ENCODE measurements at regions not wholly inside any gene's neighbourhood (a gene's known extent, or its start where the extent isn't known, plus 50 kb on each side); places are given as distances from the start of the nearest gene placed in this dataset.

GRCh38 chr4:174157106-174157607 is 126.3 kb downstream of the FBXO8 start:
- TF ChIP-seq, protein P1, sequence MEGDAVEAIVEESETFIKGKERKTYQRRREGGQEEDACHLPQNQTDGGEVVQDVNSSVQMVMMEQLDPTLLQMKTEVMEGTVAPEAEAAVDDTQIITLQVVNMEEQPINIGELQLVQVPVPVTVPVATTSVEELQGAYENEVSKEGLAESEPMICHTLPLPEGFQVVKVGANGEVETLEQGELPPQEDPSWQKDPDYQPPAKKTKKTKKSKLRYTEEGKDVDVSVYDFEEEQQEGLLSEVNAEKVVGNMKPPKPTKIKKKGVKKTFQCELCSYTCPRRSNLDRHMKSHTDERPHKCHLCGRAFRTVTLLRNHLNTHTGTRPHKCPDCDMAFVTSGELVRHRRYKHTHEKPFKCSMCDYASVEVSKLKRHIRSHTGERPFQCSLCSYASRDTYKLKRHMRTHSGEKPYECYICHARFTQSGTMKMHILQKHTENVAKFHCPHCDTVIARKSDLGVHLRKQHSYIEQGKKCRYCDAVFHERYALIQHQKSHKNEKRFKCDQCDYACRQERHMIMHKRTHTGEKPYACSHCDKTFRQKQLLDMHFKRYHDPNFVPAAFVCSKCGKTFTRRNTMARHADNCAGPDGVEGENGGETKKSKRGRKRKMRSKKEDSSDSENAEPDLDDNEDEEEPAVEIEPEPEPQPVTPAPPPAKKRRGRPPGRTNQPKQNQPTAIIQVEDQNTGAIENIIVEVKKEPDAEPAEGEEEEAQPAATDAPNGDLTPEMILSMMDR (conservative IDR thresholded peaks at IDR 0.05 in 1 of 2, IDR thresholded peaks at IDR 0.05 in 1 of 2; ENCODE audit: extremely low read depth in 1 of 2, insufficient read depth in 1 of 2, low read depth in 1 of 2, low read length in 2 of 2) = no peak
- TF ChIP-seq EZH2 (IDR thresholded peaks at IDR 0.05; ENCODE audit: borderline replicate concordance, low read length) = no peak

Measured in mammary epithelial cell (primary cell).